ENCODE measurements at regions not wholly inside any gene's neighbourhood (a gene's known extent, or its start where the extent isn't known, plus 50 kb on each side); places are given as distances from the start of the nearest gene placed in this dataset.

DNA sequence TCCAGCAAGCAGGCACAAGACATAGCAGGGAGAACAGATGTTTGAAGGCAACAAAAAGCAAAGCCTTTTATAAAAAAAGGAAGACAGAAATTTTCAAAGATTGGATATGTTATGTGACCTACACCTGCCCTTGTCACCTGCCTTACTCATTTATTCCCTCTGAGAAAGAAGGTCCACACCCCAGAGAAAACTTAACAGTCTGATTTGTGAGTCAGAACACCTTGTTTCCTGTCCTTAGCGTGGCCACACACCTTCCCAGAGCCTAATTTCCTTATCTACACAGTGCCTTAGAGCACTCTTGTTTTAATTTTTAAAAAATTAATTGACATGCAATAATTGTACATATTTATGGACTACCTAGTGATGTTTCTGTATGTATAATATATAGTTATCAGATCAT, 419.0 kb upstream of the DAB2 start:
- TF ChIP-seq POLR2AphosphoS5 (IDR thresholded peaks at IDR 0.05; ENCODE audit: low read depth, low read length): no peak
- TF ChIP-seq POLR2A (IDR thresholded peaks at IDR 0.05; ENCODE audit: low read depth, low read length): no peak

Measured in GM12891 (cell line).